MM.1S (cell line): ENCODE measurements at regions not wholly inside any gene's neighbourhood (a gene's known extent, or its start where the extent isn't known, plus 50 kb on each side); places are given as distances from the start of the nearest gene placed in this dataset.

ENCODE experiments used
- CTCF ChIP-seq: fragments of 300-600 bp; sonication (generic); IDR thresholded peaks from 2 replicates; pipeline ENCODE4 v1.5.1; 2016; ENCODE audit warnings: antibody characterized with exemption, low read length, mixed read lengths
- EZH2 ChIP-seq: fragments of 300-600 bp; sonication (generic); optimal IDR thresholded peaks from 2 replicates; pipeline ENCODE3; 2017; ENCODE audit warnings: low read depth, mild to moderate bottlenecking, antibody characterized with exemption, low read length, mixed read lengths
- EZH2phosphoT487 ChIP-seq: fragments of 300-600 bp; sonication (generic); IDR thresholded peaks from 2 replicates; pipeline ENCODE4 v1.6.1; 2018; ENCODE audit warnings: antibody characterized with exemption, low read length

GRCh38 chr16:65779201-65779600 is 587.3 kb upstream of the CDH5 start:
- TF ChIP-seq CTCF, result no peak
- TF ChIP-seq EZH2, result no peak
- TF ChIP-seq EZH2phosphoT487, result no peak
